H1 (cell line): ENCODE measurements at regions not wholly inside any gene's neighbourhood (a gene's known extent, or its start where the extent isn't known, plus 50 kb on each side); places are given as distances from the start of the nearest gene placed in this dataset.

ENCODE experiments used
- CTCF ChIA-PET: fragments of 300-600 bp; sonication (Branson Sonifier 250); formaldehyde crosslinking; loops from one replicate; lab custom pipeline; 2021; ENCODE audit not compliant: partially characterized antibody; lab: Charles Lee
- POLR2A ChIA-PET: fragments of 300-600 bp; sonication (Branson Sonifier 250); formaldehyde crosslinking; loops from one replicate; lab custom pipeline; 2021; ENCODE audit warnings: inconsistent platforms; ENCODE audit not compliant: partially characterized antibody; lab: Charles Lee
- DNase-seq, 2 experiments: peaks; one replicate each; pipeline versions ENCODE4 v3.0.0 to v3.0.0-alpha.2; 2010 to 2022; ENCODE audit warnings: low spot score in 2 of 2, low read depth in 1 of 2, mixed read lengths in 1 of 2
- FAIRE-seq: peaks from 2 replicates; lab custom pipeline; 2011; peaks lifted over from hg19 to GRCh38; lab: Jason Lieb, UNC
- H2AFZ ChIP-seq: 2 replicates; pipeline ENCODE4 v1.8.1; 2012; ENCODE audit warnings: low read length, inconsistent platforms
- H2AK5ac ChIP-seq: 2 replicates; pipeline ENCODE4 v1.6.1; 2013; ENCODE audit warnings: low read depth, low read length
- H2BK120ac ChIP-seq: replicated peaks from 2 replicates; pipeline ENCODE3; 2013; ENCODE audit warnings: low read depth, low read length, inconsistent platforms
- H2BK12ac ChIP-seq: 2 replicates; pipeline ENCODE4 v1.6.1; 2013; ENCODE audit warnings: low read depth, low read length
- H2BK15ac ChIP-seq: 2 replicates; pipeline ENCODE4 v1.6.1; 2013; ENCODE audit warnings: low read length
- H2BK20ac ChIP-seq: 2 replicates; pipeline ENCODE4 v1.6.1; 2013; ENCODE audit warnings: low read length
- H2BK5ac ChIP-seq: 2 replicates; pipeline ENCODE4 v1.6.1; 2013; ENCODE audit warnings: low read depth, low read length
- H3K14ac ChIP-seq: 2 replicates; pipeline ENCODE4 v1.6.1; 2013; ENCODE audit warnings: inconsistent platforms; ENCODE audit not compliant: insufficient read length
- H3K18ac ChIP-seq: 2 replicates; pipeline ENCODE4 v1.6.1; 2013; ENCODE audit warnings: low read length; ENCODE audit errors: extremely low read depth
- H3K23ac ChIP-seq: 2 replicates; pipeline ENCODE4 v1.6.1; 2013; ENCODE audit warnings: inconsistent platforms; ENCODE audit not compliant: insufficient read length
- H3K23me2 ChIP-seq: 2 replicates; pipeline ENCODE4 v1.6.1; 2013; ENCODE audit warnings: low read depth, low read length
- H3K27ac ChIP-seq: 2 replicates; pipeline ENCODE4 v1.6.1; 2011; ENCODE audit warnings: low read depth, low read length, inconsistent platforms
- H3K27me3 ChIP-seq, 4 experiments: replicated peaks in 1 of 4; 1 replicate in 1 of 4; 2 replicates in 3 of 4; pipeline versions ENCODE4 v1.6.1 to v1.8.1; 2011 to 2013; ENCODE audit warnings: low read length in 3 of 4, mild to moderate bottlenecking in 3 of 4, inconsistent platforms in 2 of 4, mixed read lengths in 2 of 4, moderate library complexity in 1 of 4; ENCODE audit not compliant: control insufficient read depth in 3 of 4, insufficient read depth in 3 of 4; ENCODE audit errors: extremely low read depth in 1 of 4
- H3K36me3 ChIP-seq, 4 experiments: 2 replicates each; pipeline versions ENCODE4 v1.6.1 to v1.8.1; 2011 to 2013; ENCODE audit warnings: mild to moderate bottlenecking in 4 of 4, low read length in 3 of 4, moderate library complexity in 2 of 4, control low read depth in 1 of 4, inconsistent platforms in 1 of 4; ENCODE audit not compliant: insufficient read depth in 4 of 4, control insufficient read depth in 2 of 4
- H3K4ac ChIP-seq: replicated peaks from 2 replicates; pipeline ENCODE3; 2013; ENCODE audit warnings: low read length, low read depth, mixed read lengths, inconsistent platforms; ENCODE audit not compliant: insufficient read length
- H3K4me1 ChIP-seq, 4 experiments: replicated peaks in 1 of 4; 1 replicate in 1 of 4; 2 replicates in 3 of 4; pipeline versions ENCODE4 v1.6.1 to v1.8.1; 2011 to 2013; ENCODE audit warnings: low read length in 3 of 4, inconsistent platforms in 2 of 4, mixed read lengths in 1 of 4; ENCODE audit not compliant: insufficient read depth in 4 of 4, control insufficient read depth in 3 of 4
- H3K4me2 ChIP-seq, 2 experiments: 2 replicates each; pipeline versions ENCODE4 v1.6.1 to v1.8.1; 2011 to 2013; ENCODE audit warnings: low read depth in 2 of 2, low read length in 2 of 2, control low read depth in 1 of 2, inconsistent platforms in 1 of 2, mild to moderate bottlenecking in 1 of 2; ENCODE audit not compliant: insufficient read depth in 1 of 2
- H3K4me3 ChIP-seq, 4 experiments: fragments of 200-600, 300-600 bp in 1 of 4; sonication (generic), shearing (Covaris generic), sonication (Bioruptor Twin) in 1 of 4; 2 replicates each; pipeline versions ENCODE4 v1.5.1 to v1.8.1; 2011 to 2016; ENCODE audit warnings: low read length in 4 of 4, low read depth in 3 of 4, control low read depth in 2 of 4, inconsistent platforms in 2 of 4, mild to moderate bottlenecking in 2 of 4, mixed read lengths in 1 of 4, moderate library complexity in 1 of 4; ENCODE audit not compliant: insufficient read depth in 2 of 4; ENCODE audit errors: extremely low read depth in 1 of 4
- H3K56ac ChIP-seq: replicated peaks from 2 replicates; pipeline ENCODE3; 2013; ENCODE audit warnings: low read depth, mild to moderate bottlenecking, mixed read lengths, low read length, inconsistent platforms; ENCODE audit not compliant: insufficient read length
- H3K79me1 ChIP-seq: 2 replicates; pipeline ENCODE4 v1.6.1; 2013; ENCODE audit warnings: low read depth, low read length, control low read depth
- H3K79me2 ChIP-seq, 2 experiments: 2 replicates each; pipeline versions ENCODE4 v1.6.1 to v1.8.1; 2012 to 2013; ENCODE audit warnings: low read length in 2 of 2, mild to moderate bottlenecking in 2 of 2, inconsistent platforms in 1 of 2; ENCODE audit not compliant: insufficient read depth in 2 of 2, control insufficient read depth in 1 of 2
- H3K9ac ChIP-seq, 4 experiments: replicated peaks in 1 of 4; 1 replicate in 1 of 4; 2 replicates in 3 of 4; pipeline versions ENCODE4 v1.6.1 to v1.8.1; 2011 to 2013; ENCODE audit warnings: low read depth in 3 of 4, low read length in 3 of 4, control low read depth in 2 of 4, mild to moderate bottlenecking in 2 of 4, moderate library complexity in 2 of 4, inconsistent platforms in 1 of 4; ENCODE audit errors: extremely low read depth in 1 of 4
- H3K9me3 ChIP-seq, 2 experiments: 2 replicates each; pipeline versions ENCODE4 v1.6.1 to v1.8.1; 2012 to 2013; ENCODE audit warnings: mild to moderate bottlenecking in 2 of 2, moderate library complexity in 2 of 2, control low read depth in 1 of 2, inconsistent platforms in 1 of 2, low read depth in 1 of 2, low read length in 1 of 2, mixed read lengths in 1 of 2; ENCODE audit not compliant: insufficient read depth in 2 of 2
- H4K20me1 ChIP-seq, 2 experiments: replicated peaks in 1 of 2; 2 replicates each; pipeline versions ENCODE3 to v1.8.1; 2011 to 2013; ENCODE audit warnings: inconsistent platforms in 2 of 2, low read length in 2 of 2, mild to moderate bottlenecking in 1 of 2; ENCODE audit not compliant: insufficient read depth in 2 of 2, control insufficient read depth in 1 of 2
- H4K5ac ChIP-seq: 2 replicates; pipeline ENCODE4 v1.6.1; 2013; ENCODE audit warnings: low read length, low read depth, mixed read lengths, inconsistent platforms; ENCODE audit not compliant: insufficient read length
- H4K8ac ChIP-seq: 2 replicates; pipeline ENCODE4 v1.8.0; 2013; ENCODE audit warnings: mild to moderate bottlenecking, moderate library complexity, low read length, inconsistent platforms; ENCODE audit not compliant: insufficient read depth; ENCODE audit errors: extremely low read depth
- H4K91ac ChIP-seq: replicated peaks from 2 replicates; pipeline ENCODE3; 2013; ENCODE audit warnings: low read length, mixed read lengths, inconsistent platforms; ENCODE audit not compliant: insufficient read length
- CTBP2 ChIP-seq: IDR thresholded peaks from 2 replicates; pipeline ENCODE4 v1.7.0; 2011; ENCODE audit warnings: borderline replicate concordance, mild to moderate bottlenecking, moderate library complexity, mixed read lengths, low read length; ENCODE audit not compliant: insufficient read depth, insufficient read length
- KDM1A ChIP-seq: fragments of 200-600, 300-600 bp; sonication (generic); IDR thresholded peaks from 2 replicates; pipeline ENCODE4 v1.7.1; 2016; ENCODE audit warnings: mild to moderate bottlenecking, low read length, borderline replicate concordance
- WGBS, 2 experiments: shearing (Covaris generic) in 1 of 2; methylation state at CpG; one replicate each; pipeline versions ENCODE4 v1.1.6 to v1.1.7; 2013 to 2015; ENCODE audit warnings: low lambda C conversion rate in 2 of 2, mixed read lengths in 2 of 2, inconsistent platforms in 1 of 2, low coverage in 1 of 2, missing lambda C conversion rate in 1 of 2; ENCODE audit not compliant: insufficient replicate concordance in 2 of 2, insufficient coverage in 1 of 2, insufficient read length in 1 of 2; ENCODE audit errors: extremely low coverage in 1 of 2, missing lambda C conversion rate in 1 of 2; 5-methylcytosine and 5-hydroxymethylcytosine counted together

DNA sequence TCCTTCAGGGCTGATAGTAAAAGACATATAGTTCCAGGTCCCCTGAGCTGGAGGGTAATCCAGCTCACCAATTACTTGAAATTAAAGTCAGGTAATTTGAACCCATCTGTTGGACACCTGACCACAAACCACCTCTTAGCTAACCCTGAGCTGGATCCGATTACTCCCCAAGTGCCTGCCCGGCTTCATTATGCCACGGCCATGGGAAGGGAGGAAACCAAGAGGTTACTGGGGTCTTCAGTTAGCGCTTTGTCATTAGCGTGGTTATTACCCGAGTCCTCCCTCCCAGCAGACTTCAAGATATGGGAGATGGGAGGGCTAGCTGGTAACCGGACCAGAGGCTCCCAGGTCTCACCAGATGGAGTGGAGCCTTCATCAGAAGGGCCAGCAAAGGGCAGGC lies 1071.4 kb downstream of the BCL11B start:
- WGBS, 2 experiments, result 96% methylated on average over 7 of the region's 7 CpGs; no CpG with 5 or more reads in 1 of the 2 experiments

More for the DNA sequence above, 1071.4 kb downstream of the BCL11B start:
- H4K20me1 ChIP-seq, result no peaks in the 10 kb centered on the region
- no peak overlapping the region for H2AK5ac ChIP-seq
- no peaks in the 10 kb centered on the region for H3K36me3 ChIP-seq
- no peak overlapping the region for H2AFZ ChIP-seq
- H4K91ac ChIP-seq, result no peak overlapping the region
- no peak for TF ChIP-seq CTBP2
- TF ChIP-seq KDM1A, result no peak
- H2BK15ac ChIP-seq, result no peak overlapping the region
- H2BK12ac ChIP-seq, result no peak overlapping the region
- H3K79me1 ChIP-seq, result no peaks in the 10 kb centered on the region
- no peak overlapping the region for H3K9ac ChIP-seq
- DNase-seq, result no peak
- H3K4me3 ChIP-seq, result no peak overlapping the region
- no peak overlapping the region for H3K56ac ChIP-seq
- no peak overlapping the region for H3K4me2 ChIP-seq
- no peak overlapping the region for H3K23ac ChIP-seq
- H2BK20ac ChIP-seq, result no peak overlapping the region
- POLR2A ChIA-PET, result no interaction called here
- no peak overlapping the region for H2BK120ac ChIP-seq
- no peak overlapping the region for H3K4ac ChIP-seq
- no peaks in the 10 kb centered on the region; a peak in 1 of 7 replicates for H3K27me3 ChIP-seq
- H4K8ac ChIP-seq, result no peak overlapping the region
- H2BK5ac ChIP-seq, result no peak overlapping the region
- no peak overlapping the region for H4K5ac ChIP-seq
- H3K4me1 ChIP-seq, result peaks cover 0 to 6% (median 0%) of the 10 kb centered on the region in 4 experiments; a peak in 3 of 7 replicates
- no peaks in the 10 kb centered on the region for H3K79me2 ChIP-seq
- H3K23me2 ChIP-seq, result no peaks in the 10 kb centered on the region; the same call in 1 of the 2 replicates
- H3K27ac ChIP-seq, result no peak overlapping the region
- no peak overlapping the region for H3K14ac ChIP-seq
- FAIRE-seq, result no peak
- CTCF ChIA-PET, result interaction anchor here (0.6 to 1.2 kb wide), 3 partner anchors 63 to 347 kb away, joined by 3 read pairs; no protein-coding TSS in a partner anchor
- no peaks in the 10 kb centered on the region for H3K9me3 ChIP-seq
- H3K18ac ChIP-seq, result no peak overlapping the region
